GM12892 (cell line): ENCODE measurements at regions not wholly inside any gene's neighbourhood (a gene's known extent, or its start where the extent isn't known, plus 50 kb on each side); places are given as distances from the start of the nearest gene placed in this dataset.
"Not testable (repeated sequence)": the region's sequence is repeated elsewhere in the genome, so short reads cannot be mapped to it uniquely, and the experiment has no call there.

Source experiments
- DNase-seq: peaks from one replicate; pipeline ENCODE4 v3.0.0; 2011; ENCODE audit not compliant: insufficient read length
- FAIRE-seq: peaks from 2 replicates; lab custom pipeline; 2011; peaks lifted over from hg19 to GRCh38; lab: Jason Lieb, UNC
- POLR2A ChIP-seq: IDR thresholded peaks from 2 replicates; pipeline ENCODE4 v1.6.1; 2011; ENCODE audit warnings: low read depth, low read length, control low read depth
- POLR2AphosphoS5 ChIP-seq: IDR thresholded peaks from 2 replicates; pipeline ENCODE4 v1.6.1; 2011; ENCODE audit warnings: low read depth, low read length, control low read depth
- TAF1 ChIP-seq: IDR thresholded peaks from 2 replicates; pipeline ENCODE4 v1.6.1; 2011; ENCODE audit warnings: low read depth, mild to moderate bottlenecking, control low read depth, low read length, borderline replicate concordance

DNA sequence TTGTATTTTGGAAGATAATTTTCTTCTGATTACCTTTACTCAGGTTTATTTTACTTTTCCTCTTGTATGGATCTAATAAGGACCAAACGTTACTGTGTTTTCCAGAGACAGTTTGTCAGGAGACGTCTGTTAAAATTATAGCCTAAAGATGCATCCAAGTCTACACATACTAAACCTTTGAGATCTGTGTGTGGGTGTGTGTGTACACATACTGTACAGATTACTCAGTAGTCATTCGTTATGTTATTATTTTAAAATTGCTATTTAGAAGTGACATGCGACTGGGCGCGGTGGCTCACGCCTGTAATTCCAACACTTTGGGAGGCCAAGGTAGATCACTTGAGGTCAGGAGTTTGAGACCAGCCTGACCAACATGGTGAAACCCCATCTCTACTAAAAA lies 51.6 kb upstream of the CNTLN start:
- DNase-seq = no peak
- TF ChIP-seq POLR2A = no peak
- no peak for TF ChIP-seq TAF1
- no peak for TF ChIP-seq POLR2AphosphoS5
- no peak for FAIRE-seq

DNA sequence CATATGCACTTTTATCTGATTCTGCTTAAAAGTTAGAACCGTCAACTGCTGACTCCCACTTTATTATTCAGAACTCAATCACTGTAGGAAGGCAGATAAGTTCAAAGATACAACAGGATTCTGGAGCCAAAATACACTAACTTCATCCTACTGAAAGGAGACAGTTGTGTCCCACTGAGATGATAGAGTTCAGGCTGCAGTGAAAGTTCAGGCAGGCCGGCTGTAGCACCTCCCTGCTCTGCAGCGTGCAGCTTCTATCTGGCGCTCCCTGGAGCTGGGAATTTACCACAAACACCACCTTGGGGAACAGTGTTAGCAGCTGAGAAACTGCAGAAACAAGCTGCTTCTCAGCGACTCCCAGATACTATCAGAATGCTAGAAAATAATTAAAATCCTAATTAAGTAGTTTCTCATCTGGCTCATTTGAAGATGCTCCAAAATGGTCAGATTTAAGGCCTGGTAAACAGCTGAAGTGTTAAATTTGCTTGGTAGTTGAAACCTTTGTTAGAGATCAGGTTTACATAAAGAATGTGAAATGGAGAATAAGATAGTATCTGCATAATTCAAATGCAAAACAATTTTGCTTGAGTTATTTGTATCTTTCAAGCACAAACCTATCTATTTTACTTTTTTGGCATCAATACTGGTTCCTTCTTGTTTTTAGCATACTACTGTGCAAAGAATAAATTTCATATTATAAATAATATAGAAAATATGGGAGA lies 52.3 kb upstream of the CNTLN start:
- FAIRE-seq = no peak
- no peak for DNase-seq
- TF ChIP-seq POLR2A (no peak), POLR2AphosphoS5 (no peak), TAF1 (no peak)

DNA sequence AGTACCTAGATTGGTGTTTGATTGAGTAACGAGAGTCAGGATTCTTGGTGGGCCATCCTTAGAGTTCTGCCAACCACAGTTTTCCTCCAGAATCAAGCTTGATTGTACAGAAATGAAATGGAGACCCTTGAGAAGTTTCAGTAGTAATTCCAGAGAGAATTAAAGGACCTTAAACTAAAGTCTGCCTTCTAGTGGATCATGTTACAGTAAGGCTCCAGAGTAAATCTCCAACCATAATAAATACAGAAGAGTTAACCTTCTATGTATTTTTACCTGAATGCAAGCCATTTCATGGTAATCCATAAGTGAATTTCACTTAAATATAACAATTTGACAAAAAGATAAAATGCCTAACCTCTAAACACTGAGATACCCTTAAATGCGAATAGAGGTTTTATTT lies 53.0 kb upstream of the CNTLN start:
- DNase-seq (no peak), FAIRE-seq (no peak)
- TF ChIP-seq POLR2AphosphoS5 (no peak), TAF1 (no peak), POLR2A (no peak)

DNA sequence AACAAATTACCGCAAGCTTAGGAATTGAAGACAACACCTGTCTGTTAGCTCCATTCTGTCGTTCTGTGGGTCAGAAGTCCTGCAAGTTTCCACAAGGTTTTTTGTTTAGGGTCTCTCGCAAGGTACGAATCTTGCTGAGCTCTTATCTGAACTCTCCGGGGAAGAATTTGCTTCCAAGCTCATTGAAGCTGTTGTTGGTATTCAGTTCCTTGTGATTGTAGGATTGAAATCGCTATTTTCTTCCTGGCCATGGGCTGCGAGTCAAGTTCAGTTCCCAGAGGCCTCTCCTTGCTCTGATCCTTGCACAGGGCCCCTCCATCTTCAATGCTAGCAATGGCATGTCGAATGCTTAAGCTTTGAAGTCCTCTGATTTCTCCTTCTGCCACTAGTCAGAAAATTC lies 53.5 kb upstream of the CNTLN start:
- TF ChIP-seq POLR2AphosphoS5 = no peak
- TF ChIP-seq POLR2A = no peak
- no peak for TF ChIP-seq TAF1
- no peak for FAIRE-seq
- no peak for DNase-seq

DNA sequence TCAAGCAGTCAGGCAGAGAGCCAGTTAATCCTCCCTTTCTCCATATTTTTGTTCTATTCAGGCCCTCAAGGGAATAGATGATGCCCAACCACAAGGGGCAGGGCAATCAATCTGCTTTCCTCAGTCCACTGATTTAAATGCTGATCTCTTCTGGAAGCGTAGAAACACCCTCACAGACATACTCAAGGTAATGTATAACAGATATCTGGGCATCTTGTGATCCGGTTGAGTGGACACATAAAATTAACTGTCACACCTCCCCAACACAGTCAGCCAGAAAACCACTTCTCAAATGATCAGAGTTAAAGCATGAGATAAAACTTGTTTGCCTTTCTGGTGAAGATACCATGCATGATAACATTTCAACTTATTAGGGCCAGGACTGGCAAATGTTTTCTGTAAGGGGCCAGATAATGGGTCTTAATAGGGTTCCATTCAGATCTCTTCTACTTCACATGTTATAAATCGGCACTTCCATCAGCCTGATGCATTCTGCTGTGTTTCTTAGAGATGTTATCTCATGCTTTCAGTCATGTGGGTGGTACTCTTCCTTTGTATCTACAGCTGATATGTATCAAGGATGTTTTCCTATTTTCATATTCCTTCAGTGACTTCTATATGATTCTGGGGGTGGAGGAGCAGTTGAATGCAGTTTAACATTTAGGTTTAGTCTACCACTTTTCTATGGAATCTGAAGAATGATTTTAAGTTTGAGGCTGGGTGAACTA lies 58.9 kb upstream of the CNTLN start:
- DNase-seq (no peak), FAIRE-seq (no peak)
- TF ChIP-seq TAF1 (no peak), POLR2AphosphoS5 (no peak), POLR2A (no peak)

DNA sequence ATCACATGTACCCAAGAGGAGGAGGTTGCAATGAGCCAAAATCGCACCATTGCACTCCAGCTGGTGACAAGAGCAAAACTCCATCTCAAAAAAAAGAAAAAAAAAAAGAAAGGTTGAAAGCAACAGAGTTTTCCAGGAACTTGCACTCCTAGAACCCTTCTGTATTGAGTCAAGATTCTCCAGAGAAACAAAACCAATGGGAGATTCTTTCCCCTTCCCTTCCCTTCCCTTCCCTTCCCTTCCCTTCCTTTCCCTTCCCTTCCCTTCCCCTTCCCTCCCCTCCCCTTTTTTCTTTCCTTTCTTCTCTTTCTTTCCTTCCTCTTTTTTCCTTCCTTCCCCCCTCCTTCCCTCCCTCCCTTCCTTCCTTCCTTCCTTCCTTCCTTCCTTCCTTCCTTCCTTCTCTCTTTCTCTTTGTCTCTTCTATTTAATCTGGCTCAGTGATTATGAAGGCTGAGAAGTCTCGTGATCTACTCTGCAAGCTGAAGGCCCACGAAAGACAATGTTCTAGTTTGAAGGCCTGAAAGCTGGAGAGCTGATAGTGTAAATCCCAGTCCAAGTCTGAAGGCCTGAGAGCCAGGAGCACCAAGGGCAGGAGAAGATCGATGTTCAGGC lies 59.6 kb upstream of the CNTLN start:
- TF ChIP-seq TAF1 = no peak
- no peak for TF ChIP-seq POLR2AphosphoS5
- no peak for TF ChIP-seq POLR2A
- FAIRE-seq (no peak), DNase-seq (no peak)

DNA sequence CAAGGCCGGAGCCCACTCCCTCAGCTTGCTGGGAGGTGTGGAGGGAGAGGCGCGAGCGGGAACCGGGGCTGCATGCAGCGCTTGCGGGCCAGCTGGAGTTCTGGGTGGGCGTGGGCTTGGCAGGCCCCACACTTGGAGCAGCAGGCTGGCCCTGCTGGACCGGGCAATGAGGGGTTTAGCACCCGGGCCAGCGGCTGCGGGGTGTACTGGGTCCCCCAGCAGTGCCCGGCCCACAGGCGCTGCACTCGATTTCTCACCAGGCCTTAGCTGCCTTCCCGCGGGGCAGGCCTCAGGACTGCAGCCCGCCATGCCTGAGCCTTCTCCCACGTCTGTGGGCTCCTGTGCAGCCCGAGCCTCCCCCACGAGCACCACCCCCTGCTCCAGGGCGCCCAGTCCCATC lies 62.3 kb upstream of the CNTLN start:
- DNase-seq, FAIRE-seq: not testable (repeated sequence)

DNA sequence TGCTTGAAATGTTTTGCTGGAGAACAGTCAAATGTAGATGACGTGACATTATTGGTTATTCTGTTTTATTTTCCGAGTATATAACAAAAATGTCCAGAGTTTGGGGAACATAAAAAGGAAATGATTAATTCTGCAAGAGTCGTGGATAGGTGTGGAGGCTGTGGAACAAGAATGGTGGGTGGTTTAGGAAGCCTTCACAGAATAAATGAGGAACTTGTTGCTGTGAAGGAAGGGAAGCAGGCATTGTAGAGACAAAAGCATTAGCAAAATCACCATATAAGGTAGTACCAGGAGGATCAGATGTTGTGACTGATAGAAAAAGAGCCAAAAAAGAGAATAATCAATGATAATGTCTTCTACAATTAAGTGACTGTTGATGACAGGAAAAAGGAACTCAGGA lies 66.2 kb upstream of the CNTLN start:
- DNase-seq = no peak
- TF ChIP-seq POLR2A = no peak
- no peak for TF ChIP-seq TAF1
- TF ChIP-seq POLR2AphosphoS5 = no peak
- FAIRE-seq = no peak

DNA sequence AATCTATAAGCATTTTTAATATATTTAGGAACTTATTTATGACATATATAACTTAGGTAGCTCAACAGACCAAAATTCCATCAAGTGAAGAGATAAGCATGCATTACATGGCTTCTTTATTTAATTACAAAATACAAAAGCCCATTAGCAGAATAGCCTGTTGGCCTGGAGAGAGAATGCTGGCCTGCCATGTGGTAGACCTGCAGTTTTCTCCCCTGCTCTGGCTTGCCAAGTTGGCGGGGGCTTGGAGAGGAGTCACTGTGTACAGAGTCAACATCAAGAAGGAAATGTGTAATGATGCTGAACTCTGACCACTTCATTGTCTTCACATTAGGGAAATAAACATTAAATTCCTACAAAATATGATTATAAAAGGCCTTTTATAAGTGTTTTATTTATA lies 69.8 kb upstream of the CNTLN start:
- no peak for DNase-seq
- TF ChIP-seq POLR2AphosphoS5 (no peak), POLR2A (no peak), TAF1 (no peak)
- no peak for FAIRE-seq

DNA sequence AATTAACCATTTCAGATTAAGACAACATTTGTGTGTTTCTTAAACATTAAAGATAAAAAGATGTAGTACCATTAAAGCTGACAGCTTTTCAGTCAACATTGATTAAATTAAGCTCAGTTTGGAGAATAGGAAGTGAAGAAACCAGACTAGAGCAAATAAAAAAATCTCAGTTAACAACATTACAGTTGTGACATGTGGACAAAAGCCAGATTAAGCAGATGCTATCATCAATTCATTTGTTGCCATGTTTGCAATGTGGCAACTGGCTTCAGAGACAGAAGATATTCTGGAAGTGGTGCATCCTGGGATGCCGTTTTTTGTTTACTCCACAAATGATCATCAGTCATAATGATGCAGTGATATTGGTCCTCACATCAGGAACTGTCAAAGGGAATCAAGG lies 70.3 kb upstream of the CNTLN start:
- TF ChIP-seq TAF1 (no peak), POLR2AphosphoS5 (no peak), POLR2A (no peak)
- DNase-seq (no peak), FAIRE-seq (no peak)

DNA sequence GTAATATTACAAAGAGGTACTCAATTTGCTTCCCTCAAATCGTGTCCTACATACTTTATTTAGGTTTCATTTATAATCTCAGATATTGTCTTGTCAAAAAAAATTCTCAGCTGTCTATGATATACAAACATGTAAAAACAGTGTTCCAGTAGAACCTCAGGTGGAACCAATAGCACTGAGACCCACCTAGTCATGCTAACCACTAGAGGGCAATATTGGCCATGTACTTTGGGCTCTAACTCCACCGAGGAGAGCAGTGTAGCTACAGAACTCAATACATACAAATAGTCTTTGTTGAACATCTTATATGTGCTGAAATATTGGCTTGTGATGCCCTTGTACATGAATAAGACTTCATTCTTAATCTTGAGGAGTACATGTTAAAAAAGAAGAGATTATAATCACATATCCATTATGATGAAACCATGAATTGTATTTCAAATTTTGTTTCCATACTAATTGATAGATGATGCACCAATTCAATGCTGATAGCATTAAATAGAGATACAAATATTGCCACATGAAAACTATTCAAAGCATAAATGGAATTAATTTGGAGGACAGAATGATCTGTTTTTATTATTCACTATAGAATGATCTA lies 71.2 kb upstream of the CNTLN start:
- TF ChIP-seq TAF1 (no peak), POLR2A (no peak), POLR2AphosphoS5 (no peak)
- FAIRE-seq = peak; percentile 46
- DNase-seq = no peak

DNA sequence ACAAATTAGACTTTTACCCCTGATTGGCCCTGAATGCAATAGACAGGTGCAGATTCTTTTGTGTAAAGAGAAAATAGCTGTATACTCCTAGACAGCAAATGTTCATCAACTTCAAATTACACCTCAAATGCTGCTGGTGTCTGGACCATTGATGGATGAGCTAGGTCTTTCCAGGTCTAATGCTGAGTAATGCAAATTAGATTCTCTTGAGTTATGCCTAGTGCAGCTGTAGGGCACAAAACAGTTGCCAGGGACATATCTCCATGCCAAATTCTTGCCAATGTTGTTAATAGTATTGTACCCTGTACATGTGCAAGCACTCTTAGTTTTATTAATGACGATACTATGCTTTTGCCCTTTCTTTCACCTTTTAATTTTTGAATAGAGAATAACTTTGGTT lies 72.3 kb upstream of the CNTLN start:
- FAIRE-seq (no peak), DNase-seq (no peak)
- no peak for TF ChIP-seq TAF1
- TF ChIP-seq POLR2AphosphoS5 = no peak
- TF ChIP-seq POLR2A = no peak
